Thyroid gland (tissue), 4 donors: ENCODE measurements at regions not wholly inside any gene's neighbourhood (a gene's known extent, or its start where the extent isn't known, plus 50 kb on each side); places are given as distances from the start of the nearest gene placed in this dataset.

Experiments
- CTCF ChIP-seq, 6 experiments: fragments of 200-600 bp in 3 of 6; fragments of 450-650 bp in 3 of 6; sonication (generic) in 3 of 6; IDR thresholded peaks; one replicate each; pipeline ENCODE4 v1.5.1; 2016 to 2019; ENCODE audit warnings: antibody characterized with exemption in 6 of 6, mild to moderate bottlenecking in 2 of 6, inconsistent platforms in 1 of 6, moderate library complexity in 1 of 6
- POLR2A ChIP-seq, 2 donors: fragments of 450-650 bp; IDR thresholded peaks; one replicate each; pipeline ENCODE4 v1.6.1; 2017; ENCODE audit warnings: antibody characterized with exemption in 2 of 2, mild to moderate bottlenecking in 2 of 2, moderate library complexity in 1 of 2

- TF ChIP-seq CTCF (IDR thresholded peaks at IDR 0.05) (no peak), POLR2A (IDR thresholded peaks at IDR 0.05) (no peak)
Measured at GRCh38 chr2:175523001-175523400, 341.5 kb upstream of the ATP5MC3 start.
